Fibroblast of lung (primary cell): ENCODE measurements at regions not wholly inside any gene's neighbourhood (a gene's known extent, or its start where the extent isn't known, plus 50 kb on each side); places are given as distances from the start of the nearest gene placed in this dataset.

Experiments
- EZH2 ChIP-seq: IDR thresholded peaks from 2 replicates; pipeline ENCODE4 v1.5.1; 2012; ENCODE audit warnings: low read length, control low read depth, mild to moderate bottlenecking; ENCODE audit errors: missing control alignments
- TF ChIP-seq, protein P1 (sequence below), 2 donors: IDR thresholded peaks in 1 of 2; conservative IDR thresholded peaks in 1 of 2; 1 replicate in 1 of 2; 2 replicates in 1 of 2; pipeline ENCODE4 v1.5.1; 2011 to 2012; ENCODE audit warnings: low read length in 2 of 2, control low read depth in 1 of 2, inconsistent platforms in 1 of 2, low read depth in 1 of 2, mild to moderate bottlenecking in 1 of 2

GRCh38 chr5:53321721-53322120 is 158.7 kb upstream of the FST start:
- TF ChIP-seq, protein P1, sequence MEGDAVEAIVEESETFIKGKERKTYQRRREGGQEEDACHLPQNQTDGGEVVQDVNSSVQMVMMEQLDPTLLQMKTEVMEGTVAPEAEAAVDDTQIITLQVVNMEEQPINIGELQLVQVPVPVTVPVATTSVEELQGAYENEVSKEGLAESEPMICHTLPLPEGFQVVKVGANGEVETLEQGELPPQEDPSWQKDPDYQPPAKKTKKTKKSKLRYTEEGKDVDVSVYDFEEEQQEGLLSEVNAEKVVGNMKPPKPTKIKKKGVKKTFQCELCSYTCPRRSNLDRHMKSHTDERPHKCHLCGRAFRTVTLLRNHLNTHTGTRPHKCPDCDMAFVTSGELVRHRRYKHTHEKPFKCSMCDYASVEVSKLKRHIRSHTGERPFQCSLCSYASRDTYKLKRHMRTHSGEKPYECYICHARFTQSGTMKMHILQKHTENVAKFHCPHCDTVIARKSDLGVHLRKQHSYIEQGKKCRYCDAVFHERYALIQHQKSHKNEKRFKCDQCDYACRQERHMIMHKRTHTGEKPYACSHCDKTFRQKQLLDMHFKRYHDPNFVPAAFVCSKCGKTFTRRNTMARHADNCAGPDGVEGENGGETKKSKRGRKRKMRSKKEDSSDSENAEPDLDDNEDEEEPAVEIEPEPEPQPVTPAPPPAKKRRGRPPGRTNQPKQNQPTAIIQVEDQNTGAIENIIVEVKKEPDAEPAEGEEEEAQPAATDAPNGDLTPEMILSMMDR (conservative IDR thresholded peaks at IDR 0.05 in 1 of 2, IDR thresholded peaks at IDR 0.05 in 1 of 2; ENCODE audit: low read depth in 1 of 2, low read length in 2 of 2) = no peak
- TF ChIP-seq EZH2 = no peak
